Fibroblast of lung (primary cell): ENCODE measurements at regions not wholly inside any gene's neighbourhood (a gene's known extent, or its start where the extent isn't known, plus 50 kb on each side); places are given as distances from the start of the nearest gene placed in this dataset.

ENCODE experiments used
- DNase-seq, 2 donors: peaks; one replicate each; pipeline versions ENCODE4 v3.0.0 to v3.0.0-alpha.2; 2010; ENCODE audit warnings: low read depth in 2 of 2
- H2AFZ ChIP-seq: 2 replicates; pipeline ENCODE4 v1.5.1; 2012; ENCODE audit warnings: low read length, control low read depth, inconsistent platforms
- H3K27ac ChIP-seq: 2 replicates; pipeline ENCODE4 v1.5.1; 2011; ENCODE audit warnings: low read length, control low read depth; ENCODE audit not compliant: insufficient read depth
- H3K27me3 ChIP-seq: 2 replicates; pipeline ENCODE4 v1.5.1; 2011; ENCODE audit warnings: mild to moderate bottlenecking, low read length; ENCODE audit not compliant: control insufficient read depth, insufficient read depth
- H3K36me3 ChIP-seq: 2 replicates; pipeline ENCODE4 v1.5.1; 2011; ENCODE audit warnings: low read length; ENCODE audit not compliant: control insufficient read depth, insufficient read depth
- H3K4me1 ChIP-seq: 2 replicates; pipeline ENCODE4 v1.5.1; 2011; ENCODE audit warnings: low read length; ENCODE audit not compliant: control insufficient read depth, insufficient read depth; ENCODE audit errors: extremely low read depth
- H3K4me2 ChIP-seq: 2 replicates; pipeline ENCODE4 v1.5.1; 2011; ENCODE audit warnings: low read length, control low read depth; ENCODE audit not compliant: insufficient read depth; ENCODE audit errors: extremely low read depth
- H3K4me3 ChIP-seq, 4 experiments: fragments of 200-600 bp in 1 of 4; sonication (generic) in 1 of 4; replicated peaks in 1 of 4; 2 replicates each; pipeline ENCODE4 v1.5.1; 2011 to 2016; ENCODE audit warnings: low read length in 4 of 4, low read depth in 3 of 4, mild to moderate bottlenecking in 3 of 4, control low read depth in 2 of 4, inconsistent platforms in 1 of 4, mixed read lengths in 1 of 4; ENCODE audit not compliant: insufficient read depth in 1 of 4; ENCODE audit errors: control extremely low read depth in 1 of 4
- H3K79me2 ChIP-seq: 2 replicates; pipeline ENCODE4 v1.5.1; 2012; ENCODE audit warnings: mild to moderate bottlenecking, low read length, inconsistent platforms; ENCODE audit not compliant: control insufficient read depth, insufficient read depth
- H3K9ac ChIP-seq: 2 replicates; pipeline ENCODE4 v1.5.1; 2011; ENCODE audit warnings: mild to moderate bottlenecking, low read length, control low read depth; ENCODE audit not compliant: insufficient read depth
- H3K9me3 ChIP-seq: 2 replicates; pipeline ENCODE4 v1.5.1; 2012; ENCODE audit warnings: low read depth, low read length; ENCODE audit not compliant: control insufficient read depth, insufficient read depth
- H4K20me1 ChIP-seq: 2 replicates; pipeline ENCODE4 v1.5.1; 2011; ENCODE audit warnings: low read length; ENCODE audit not compliant: control insufficient read depth, insufficient read depth; ENCODE audit errors: extremely low read depth
- CTCF ChIP-seq, 2 donors: IDR thresholded peaks in 1 of 2; conservative IDR thresholded peaks in 1 of 2; 1 replicate in 1 of 2; 2 replicates in 1 of 2; pipeline ENCODE4 v1.5.1; 2011 to 2012; ENCODE audit warnings: low read length in 2 of 2, control low read depth in 1 of 2, inconsistent platforms in 1 of 2, low read depth in 1 of 2, mild to moderate bottlenecking in 1 of 2
- EZH2 ChIP-seq: IDR thresholded peaks from 2 replicates; pipeline ENCODE4 v1.5.1; 2012; ENCODE audit warnings: low read length, control low read depth, mild to moderate bottlenecking; ENCODE audit errors: missing control alignments

- Histone ChIP-seq H3K9me3 (no peaks in the 10 kb centered on the region), H3K4me3 (no peak overlapping the region), H3K27ac (no peak overlapping the region), H2AFZ (no peak overlapping the region), H3K27me3 (no peaks in the 10 kb centered on the region), H4K20me1 (no peaks in the 10 kb centered on the region), H3K36me3 (no peaks in the 10 kb centered on the region), H3K4me2 (no peak overlapping the region), H3K79me2 (no peaks in the 10 kb centered on the region), H3K4me1 (no peaks in the 10 kb centered on the region), H3K9ac (no peak overlapping the region)
- no peak for TF ChIP-seq EZH2
- TF ChIP-seq CTCF (conservative IDR thresholded peaks at IDR 0.05 in 1 of 2, IDR thresholded peaks at IDR 0.05 in 1 of 2; ENCODE audit: low read depth in 1 of 2, low read length in 2 of 2): no peak
- no peak for DNase-seq
Measured at GRCh38 chr6:102381203-102381602, 987.7 kb downstream of the GRIK2 start.

GRCh38 chr6:102356170-102356569 is 962.7 kb downstream of the GRIK2 start:
- Histone ChIP-seq H3K79me2 (no peaks in the 10 kb centered on the region), H3K4me1 (no peaks in the 10 kb centered on the region), H3K9me3 (no peaks in the 10 kb centered on the region), H3K4me2 (no peak overlapping the region), H3K9ac (no peak overlapping the region), H3K4me3 (no peak overlapping the region), H2AFZ (no peak overlapping the region), H3K36me3 (no peaks in the 10 kb centered on the region), H4K20me1 (no peaks in the 10 kb centered on the region), H3K27me3 (no peaks in the 10 kb centered on the region), H3K27ac (no peak overlapping the region)
- TF ChIP-seq CTCF (conservative IDR thresholded peaks at IDR 0.05 in 1 of 2, IDR thresholded peaks at IDR 0.05 in 1 of 2; ENCODE audit: low read depth in 1 of 2, low read length in 2 of 2) (no peak), EZH2 (no peak)
- DNase-seq: no peak

- H3K79me2 ChIP-seq: no peaks in the 10 kb centered on the region
- TF ChIP-seq CTCF (conservative IDR thresholded peaks at IDR 0.05 in 1 of 2, IDR thresholded peaks at IDR 0.05 in 1 of 2; ENCODE audit: low read depth in 1 of 2, low read length in 2 of 2) (no peak), EZH2 (no peak)
- H4K20me1 ChIP-seq: no peaks in the 10 kb centered on the region
- no peak overlapping the region for H3K27ac ChIP-seq
- H3K4me3 ChIP-seq: no peak overlapping the region
- no peaks in the 10 kb centered on the region for H3K27me3 ChIP-seq
- no peaks in the 10 kb centered on the region for H3K4me1 ChIP-seq
- H3K36me3 ChIP-seq: no peaks in the 10 kb centered on the region
- H3K9ac ChIP-seq: no peak overlapping the region
- no peak for DNase-seq
- H3K4me2 ChIP-seq: no peak overlapping the region
- H2AFZ ChIP-seq: no peak overlapping the region
- H3K9me3 ChIP-seq: no peaks in the 10 kb centered on the region
Measured at GRCh38 chr6:102355578-102355977, 962.1 kb downstream of the GRIK2 start.
